Fibroblast of lung (primary cell): ENCODE measurements at regions not wholly inside any gene's neighbourhood (a gene's known extent, or its start where the extent isn't known, plus 50 kb on each side); places are given as distances from the start of the nearest gene placed in this dataset.

ENCODE experiments used
- DNase-seq, 2 donors: peaks; one replicate each; pipeline versions ENCODE4 v3.0.0 to v3.0.0-alpha.2; 2010; ENCODE audit warnings: low read depth in 2 of 2
- H2AFZ ChIP-seq: 2 replicates; pipeline ENCODE4 v1.5.1; 2012; ENCODE audit warnings: low read length, control low read depth, inconsistent platforms
- H3K27ac ChIP-seq: 2 replicates; pipeline ENCODE4 v1.5.1; 2011; ENCODE audit warnings: low read length, control low read depth; ENCODE audit not compliant: insufficient read depth
- H3K27me3 ChIP-seq: 2 replicates; pipeline ENCODE4 v1.5.1; 2011; ENCODE audit warnings: mild to moderate bottlenecking, low read length; ENCODE audit not compliant: control insufficient read depth, insufficient read depth
- H3K36me3 ChIP-seq: 2 replicates; pipeline ENCODE4 v1.5.1; 2011; ENCODE audit warnings: low read length; ENCODE audit not compliant: control insufficient read depth, insufficient read depth
- H3K4me1 ChIP-seq: 2 replicates; pipeline ENCODE4 v1.5.1; 2011; ENCODE audit warnings: low read length; ENCODE audit not compliant: control insufficient read depth, insufficient read depth; ENCODE audit errors: extremely low read depth
- H3K4me2 ChIP-seq: 2 replicates; pipeline ENCODE4 v1.5.1; 2011; ENCODE audit warnings: low read length, control low read depth; ENCODE audit not compliant: insufficient read depth; ENCODE audit errors: extremely low read depth
- H3K4me3 ChIP-seq, 4 experiments: fragments of 200-600 bp in 1 of 4; sonication (generic) in 1 of 4; replicated peaks in 1 of 4; 2 replicates each; pipeline ENCODE4 v1.5.1; 2011 to 2016; ENCODE audit warnings: low read length in 4 of 4, low read depth in 3 of 4, mild to moderate bottlenecking in 3 of 4, control low read depth in 2 of 4, inconsistent platforms in 1 of 4, mixed read lengths in 1 of 4; ENCODE audit not compliant: insufficient read depth in 1 of 4; ENCODE audit errors: control extremely low read depth in 1 of 4
- H3K79me2 ChIP-seq: 2 replicates; pipeline ENCODE4 v1.5.1; 2012; ENCODE audit warnings: mild to moderate bottlenecking, low read length, inconsistent platforms; ENCODE audit not compliant: control insufficient read depth, insufficient read depth
- H3K9ac ChIP-seq: 2 replicates; pipeline ENCODE4 v1.5.1; 2011; ENCODE audit warnings: mild to moderate bottlenecking, low read length, control low read depth; ENCODE audit not compliant: insufficient read depth
- H3K9me3 ChIP-seq: 2 replicates; pipeline ENCODE4 v1.5.1; 2012; ENCODE audit warnings: low read depth, low read length; ENCODE audit not compliant: control insufficient read depth, insufficient read depth
- H4K20me1 ChIP-seq: 2 replicates; pipeline ENCODE4 v1.5.1; 2011; ENCODE audit warnings: low read length; ENCODE audit not compliant: control insufficient read depth, insufficient read depth; ENCODE audit errors: extremely low read depth
- CTCF ChIP-seq, 2 donors: IDR thresholded peaks in 1 of 2; conservative IDR thresholded peaks in 1 of 2; 1 replicate in 1 of 2; 2 replicates in 1 of 2; pipeline ENCODE4 v1.5.1; 2011 to 2012; ENCODE audit warnings: low read length in 2 of 2, control low read depth in 1 of 2, inconsistent platforms in 1 of 2, low read depth in 1 of 2, mild to moderate bottlenecking in 1 of 2
- EZH2 ChIP-seq: IDR thresholded peaks from 2 replicates; pipeline ENCODE4 v1.5.1; 2012; ENCODE audit warnings: low read length, control low read depth, mild to moderate bottlenecking; ENCODE audit errors: missing control alignments

- Histone ChIP-seq H4K20me1 (no peaks in the 10 kb centered on the region), H2AFZ (no peak overlapping the region), H3K4me3 (no peak overlapping the region), H3K27me3 (peaks cover under 1% of the 10 kb centered on the region), H3K9ac (no peak overlapping the region), H3K79me2 (no peaks in the 10 kb centered on the region), H3K4me2 (no peak overlapping the region), H3K9me3 (no peaks in the 10 kb centered on the region), H3K27ac (no peak overlapping the region), H3K4me1 (no peaks in the 10 kb centered on the region), H3K36me3 (no peaks in the 10 kb centered on the region)
- DNase-seq, result no peak
- TF ChIP-seq CTCF (conservative IDR thresholded peaks at IDR 0.05 in 1 of 2, IDR thresholded peaks at IDR 0.05 in 1 of 2; ENCODE audit: low read depth in 1 of 2, low read length in 2 of 2) (no peak), EZH2 (no peak)
These were observed 224.8 kb upstream of the IL12B start for GRCh38 chr5:159555084-159555483.

- no peaks in the 10 kb centered on the region for H3K79me2 ChIP-seq
- H3K27ac ChIP-seq, result no peak overlapping the region
- no peak overlapping the region for H3K4me3 ChIP-seq
- no peak for TF ChIP-seq CTCF (conservative IDR thresholded peaks at IDR 0.05 in 1 of 2, IDR thresholded peaks at IDR 0.05 in 1 of 2; ENCODE audit: low read depth in 1 of 2, low read length in 2 of 2)
- TF ChIP-seq EZH2, result no peak
- H3K36me3 ChIP-seq, result no peaks in the 10 kb centered on the region
- H3K27me3 ChIP-seq, result peaks cover 3% of the 10 kb centered on the region
- no peaks in the 10 kb centered on the region for H3K4me1 ChIP-seq
- H3K9ac ChIP-seq, result no peak overlapping the region
- H3K9me3 ChIP-seq, result no peaks in the 10 kb centered on the region
- H3K4me2 ChIP-seq, result no peak overlapping the region
- H4K20me1 ChIP-seq, result no peaks in the 10 kb centered on the region
- no peak for DNase-seq
- H2AFZ ChIP-seq, result no peak overlapping the region
These were observed 229.1 kb upstream of the IL12B start for GRCh38 chr5:159559337-159559736.

GRCh38 chr5:159560088-159560487 lies 229.8 kb upstream of the IL12B start:
- no peaks in the 10 kb centered on the region for H4K20me1 ChIP-seq
- no peak overlapping the region for H3K4me3 ChIP-seq

More at GRCh38 chr5:159560088-159560487, 229.8 kb upstream of the IL12B start:
- DNase-seq, result no peak
- no peaks in the 10 kb centered on the region for H3K9me3 ChIP-seq
- no peak for TF ChIP-seq EZH2
- no peak for TF ChIP-seq CTCF (conservative IDR thresholded peaks at IDR 0.05 in 1 of 2, IDR thresholded peaks at IDR 0.05 in 1 of 2; ENCODE audit: low read depth in 1 of 2, low read length in 2 of 2)
- peaks cover 3% of the 10 kb centered on the region for H3K27me3 ChIP-seq
- H3K4me1 ChIP-seq, result no peaks in the 10 kb centered on the region
- no peak overlapping the region for H2AFZ ChIP-seq
- H3K27ac ChIP-seq, result no peak overlapping the region
- no peak overlapping the region for H3K4me2 ChIP-seq
- H3K9ac ChIP-seq, result no peak overlapping the region
- no peaks in the 10 kb centered on the region for H3K36me3 ChIP-seq
- H3K79me2 ChIP-seq, result no peaks in the 10 kb centered on the region
